Kidney epithelial cell (primary cell): ENCODE measurements at regions not wholly inside any gene's neighbourhood (a gene's known extent, or its start where the extent isn't known, plus 50 kb on each side); places are given as distances from the start of the nearest gene placed in this dataset.

Source experiments
- DNase-seq: peaks from one replicate; pipeline ENCODE4 v3.0.0-alpha.2; 2010; ENCODE audit warnings: low read depth
- H3K27me3 ChIP-seq: 2 replicates; pipeline ENCODE4 v1.6.0; 2011; ENCODE audit warnings: low read length; ENCODE audit not compliant: control insufficient read depth, insufficient read depth
- H3K36me3 ChIP-seq: 2 replicates; pipeline ENCODE4 v1.5.1; 2011; ENCODE audit warnings: low read length; ENCODE audit not compliant: control insufficient read depth, insufficient read depth
- H3K4me3 ChIP-seq: 2 replicates; pipeline ENCODE4 v1.5.1; 2011; ENCODE audit warnings: low read depth, mild to moderate bottlenecking, control low read depth, low read length
- CTCF ChIP-seq: IDR thresholded peaks from 2 replicates; pipeline ENCODE4 v1.5.1; 2011; ENCODE audit warnings: mild to moderate bottlenecking, moderate library complexity, low read length, control low read depth, inconsistent platforms; ENCODE audit not compliant: insufficient read depth, poor library complexity, severe bottlenecking

DNA sequence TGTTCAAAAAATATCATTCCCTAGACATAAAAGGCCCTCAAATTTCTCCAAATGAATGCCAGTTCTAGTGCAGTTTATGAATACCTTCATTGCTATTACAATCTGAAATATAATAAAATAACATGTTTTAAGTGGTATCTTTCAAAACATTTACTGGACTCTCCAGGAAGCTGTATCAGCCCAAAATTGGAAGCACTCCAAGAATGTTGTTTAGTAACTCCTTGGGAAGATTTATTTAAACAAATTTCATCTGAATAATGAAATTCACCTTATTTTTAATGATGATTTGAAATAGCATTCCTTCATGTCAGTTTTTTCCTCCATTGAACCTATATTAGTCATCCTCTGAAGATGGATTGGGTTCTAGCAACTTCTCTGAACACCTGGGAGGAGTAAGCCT lies 217.2 kb upstream of the PCDH18 start:
- DNase-seq: no peak
- no peak for TF ChIP-seq CTCF
- no peaks in the 10 kb centered on the region for H3K36me3 ChIP-seq
- H3K27me3 ChIP-seq: no peaks in the 10 kb centered on the region
- no peak overlapping the region for H3K4me3 ChIP-seq

DNA sequence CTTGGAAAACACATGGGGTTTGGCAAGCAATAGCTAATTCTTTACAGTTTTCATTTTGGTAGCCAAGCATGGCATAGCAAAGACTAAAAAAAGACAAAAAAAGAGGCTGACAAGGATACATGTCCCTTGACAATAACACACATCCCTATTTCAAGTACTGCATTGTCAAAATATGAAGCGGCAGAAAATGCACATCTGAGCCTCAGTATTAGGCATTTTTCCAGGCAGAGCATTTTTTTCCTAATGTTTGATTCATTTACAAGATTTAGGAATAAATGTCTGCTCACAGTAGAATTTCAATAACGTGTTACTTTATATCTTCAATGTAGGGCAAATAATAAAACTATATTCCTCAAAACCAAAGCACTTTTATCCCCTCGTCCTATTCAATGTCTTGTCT lies 216.3 kb upstream of the PCDH18 start:
- no peak for TF ChIP-seq CTCF
- H3K27me3 ChIP-seq: no peaks in the 10 kb centered on the region
- no peak for DNase-seq
- H3K4me3 ChIP-seq: no peak overlapping the region
- no peaks in the 10 kb centered on the region for H3K36me3 ChIP-seq

- Histone ChIP-seq H3K4me3 (no peak overlapping the region), H3K27me3 (no peaks in the 10 kb centered on the region), H3K36me3 (no peaks in the 10 kb centered on the region)
- DNase-seq: no peak
- TF ChIP-seq CTCF: no peak
Measured at GRCh38 chr4:137740141-137740540, 207.8 kb upstream of the PCDH18 start.

DNA sequence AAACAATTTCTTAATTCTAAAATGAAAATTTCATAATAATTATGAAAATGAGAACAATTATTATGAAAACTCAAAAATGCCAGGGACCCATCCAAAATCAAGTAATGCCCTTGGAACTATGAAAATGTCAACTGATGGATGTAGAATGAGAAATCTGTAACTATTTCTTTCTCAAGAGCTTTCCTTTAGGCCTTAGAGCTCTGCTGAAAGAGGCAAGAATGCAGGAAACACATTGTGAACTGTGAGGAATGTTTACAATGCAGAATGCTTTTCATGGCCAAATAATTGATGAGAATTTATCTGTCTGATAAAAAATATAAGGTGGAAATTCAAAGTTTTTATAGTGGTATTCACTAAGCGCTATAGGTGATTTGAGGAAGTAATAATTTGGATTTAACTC lies 207.1 kb upstream of the PCDH18 start:
- no peak overlapping the region for H3K4me3 ChIP-seq
- no peaks in the 10 kb centered on the region for H3K36me3 ChIP-seq
- TF ChIP-seq CTCF: no peak
- DNase-seq: no peak
- H3K27me3 ChIP-seq: no peaks in the 10 kb centered on the region

- Histone ChIP-seq H3K27me3 (no peaks in the 10 kb centered on the region), H3K4me3 (no peak overlapping the region), H3K36me3 (no peaks in the 10 kb centered on the region)
- no peak for TF ChIP-seq CTCF
- DNase-seq: no peak
Measured at GRCh38 chr4:137738375-137738990, 206.2 kb upstream of the PCDH18 start.

DNA sequence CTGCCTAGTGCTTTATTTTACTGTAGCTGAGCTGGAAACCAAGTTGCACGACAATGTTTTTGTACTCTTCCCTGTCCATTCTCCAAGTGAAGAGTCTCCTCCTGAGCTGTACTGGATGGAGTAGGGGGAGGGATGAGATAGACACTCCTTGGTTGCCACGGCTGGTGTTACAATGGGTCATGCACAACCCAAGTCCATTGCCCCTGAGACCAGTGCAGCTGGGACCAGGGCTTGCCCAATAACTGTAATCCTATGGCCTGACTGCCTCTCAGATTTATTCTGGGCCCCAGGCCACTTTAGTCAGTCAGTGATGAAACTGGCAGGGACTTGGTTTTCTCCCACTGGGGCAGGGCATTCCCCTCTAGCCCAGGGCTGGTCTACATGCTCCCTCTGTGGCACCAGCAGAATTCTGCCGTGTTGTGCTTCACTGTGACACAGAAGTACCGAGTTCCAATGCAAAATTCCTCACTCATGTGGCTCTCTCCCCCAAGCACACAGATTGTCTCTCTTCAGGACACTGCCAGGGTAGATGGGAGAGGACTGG lies 203.3 kb upstream of the PCDH18 start:
- TF ChIP-seq CTCF: no peak
- DNase-seq: no peak
- no peaks in the 10 kb centered on the region for H3K36me3 ChIP-seq
- H3K4me3 ChIP-seq: no peak overlapping the region
- H3K27me3 ChIP-seq: no peaks in the 10 kb centered on the region
